Right cardiac atrium (tissue), 5 donors: ENCODE measurements at regions not wholly inside any gene's neighbourhood (a gene's known extent, or its start where the extent isn't known, plus 50 kb on each side); places are given as distances from the start of the nearest gene placed in this dataset.
"Not testable (repeated sequence)": the region's sequence is repeated elsewhere in the genome, so short reads cannot be mapped to it uniquely, and the experiment has no call there.

Experiments used
- ATAC-seq, 2 donors: fragments of 200-7000 bp; cut with Tn5 transposase; one replicate each; pipeline versions ENCODE4 v1.8.0 to v1.9.1; 2020; ENCODE audit warnings: moderate library complexity in 2 of 2, mild to moderate bottlenecking in 1 of 2
- DNase-seq, 3 donors: peaks; one replicate each; pipeline ENCODE4 v3.0.0-alpha.2; 2020
- H3K27ac ChIP-seq: one replicate; pipeline ENCODE4 v1.5.1; 2013; ENCODE audit warnings: mild to moderate bottlenecking, low read length, control low read depth, moderate library complexity
- H3K27me3 ChIP-seq: one replicate; pipeline ENCODE4 v1.6.1; 2013; ENCODE audit not compliant: control insufficient read depth, insufficient read depth
- H3K4me1 ChIP-seq: one replicate; pipeline ENCODE4 v1.6.1; 2013; ENCODE audit warnings: low read length; ENCODE audit not compliant: control insufficient read depth, insufficient read depth
- H3K4me3 ChIP-seq: one replicate; pipeline ENCODE4 v1.5.1; 2013; ENCODE audit warnings: low read length, control low read depth
- H3K9me3 ChIP-seq: one replicate; pipeline ENCODE4 v1.6.1; 2013; ENCODE audit warnings: low read length; ENCODE audit not compliant: control insufficient read depth
- WGBS: extraction: QIAGEN DNeasy Blood & Tissue Kit; methylation state at CpG from one replicate; pipeline ENCODE4 v1.1.7; 2013; 5-methylcytosine and 5-hydroxymethylcytosine counted together
- intact Hi-C, 4 donors: fragments of 100-400 bp; cut with DNase I; formaldehyde crosslinking; loops; one replicate each; pipeline versions ENCODE4 v1.11.0 to v1.14.0; 2022 to 2023
- donor health status: healthy with polysubstance abuse.
- donor health status: DM: no; HTN: yes; CAD: no.
- donor health status: DM: no; HTN: no; CAD: no.
- donor health status: DM: no; HTN: yes; CAD: no; lungs with severe emphysema.
- donor health status: DM: yes; HTN: yes; CAD: no.

DNA sequence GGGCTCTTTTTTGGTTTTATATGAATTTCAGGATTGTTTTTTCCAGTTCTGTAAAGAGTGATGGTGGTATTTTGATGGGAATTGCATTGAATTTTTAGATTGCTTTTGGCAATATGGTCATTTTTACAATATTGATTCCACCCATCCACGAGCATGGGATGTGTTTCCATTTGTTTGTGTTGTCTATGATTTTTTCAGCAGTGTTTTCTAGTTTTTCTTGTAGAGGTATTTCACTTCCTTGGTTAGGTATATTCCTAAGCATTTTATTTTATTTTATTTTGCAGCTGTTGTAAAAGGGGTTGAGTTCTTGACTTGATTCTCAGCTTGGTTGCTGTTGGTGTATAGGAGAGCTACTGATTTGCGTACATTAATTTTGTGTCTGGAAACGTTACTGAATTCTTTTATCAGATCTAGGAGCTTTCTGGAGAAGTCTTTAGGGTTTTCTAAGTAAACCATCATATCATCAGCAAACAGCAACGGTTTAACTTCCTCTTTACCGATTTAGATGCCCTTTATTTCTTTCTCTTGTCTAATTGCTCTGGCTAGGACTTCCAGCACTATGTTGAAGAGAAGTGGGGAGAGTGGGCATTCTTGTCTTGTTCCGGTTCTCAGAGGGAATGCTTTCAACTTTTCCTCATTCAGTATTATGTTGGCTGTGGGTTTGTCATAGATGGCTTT is 69.4 kb upstream of the GNG12 start:
- H3K9me3 ChIP-seq, DNase-seq, intact Hi-C loops, ATAC-seq, H3K27ac ChIP-seq, H3K27me3 ChIP-seq, H3K4me3 ChIP-seq, H3K4me1 ChIP-seq: not testable (repeated sequence)
- 77% methylated on average over 6 of the region's 6 CpGs for WGBS

DNA sequence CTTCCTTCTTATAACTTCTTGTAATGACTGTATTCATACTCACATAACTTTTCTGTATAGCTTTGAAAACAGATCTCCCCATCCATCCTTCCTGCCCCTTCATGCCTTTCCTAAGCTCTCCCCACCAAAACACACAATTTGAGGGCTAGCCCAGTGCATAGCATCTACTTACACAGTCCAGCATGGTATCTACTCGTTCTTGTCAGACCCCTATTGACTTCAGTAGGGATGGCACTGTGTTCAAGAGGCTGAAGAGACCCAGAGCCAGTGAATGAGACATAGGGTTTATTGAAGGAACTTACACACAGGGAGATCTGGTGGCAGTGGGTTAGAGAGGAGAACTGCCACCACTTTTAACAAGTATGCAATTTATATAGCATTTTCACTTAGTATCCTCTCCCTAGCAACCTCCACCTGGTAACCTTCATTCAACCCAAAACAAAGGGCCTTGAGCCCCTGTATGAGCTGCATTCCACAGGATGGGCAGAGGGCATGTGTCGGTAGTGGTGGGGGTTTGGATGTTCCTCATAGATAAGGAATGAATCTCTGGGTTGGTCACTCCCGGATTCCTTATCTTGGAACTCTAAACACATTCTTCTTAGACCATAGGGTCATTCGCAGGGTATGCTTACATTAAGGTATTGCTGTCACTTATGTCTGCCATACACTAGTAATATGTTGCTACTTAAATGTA is 64.9 kb upstream of the GNG12 start:
- Histone ChIP-seq H3K27me3 (no peaks in the 10 kb centered on the region), H3K27ac (no peak overlapping the region), H3K4me3 (no peak overlapping the region), H3K9me3 (peaks cover 2% of the 10 kb centered on the region), H3K4me1 (no peaks in the 10 kb centered on the region)
- intact Hi-C loops, result no loop called here
- ATAC-seq (no peak), DNase-seq (no peak)
- 62% methylated on average over 4 of the region's 4 CpGs for WGBS

GRCh38 chr1:67897270-67897949 is 64.1 kb upstream of the GNG12 start:
- Histone ChIP-seq H3K27ac (no peak overlapping the region), H3K4me1 (no peaks in the 10 kb centered on the region), H3K9me3 (peaks cover 2% of the 10 kb centered on the region), H3K27me3 (no peaks in the 10 kb centered on the region), H3K4me3 (no peak overlapping the region)
- intact Hi-C loops, result no loop called here
- no peak for DNase-seq
- ATAC-seq, result no peak
- WGBS, result 35% methylated on average over 9 of the region's 9 CpGs

- H3K27ac ChIP-seq, result no peak overlapping the region
- ATAC-seq (no peak), DNase-seq (no peak)
- H3K27me3 ChIP-seq, result no peaks in the 10 kb centered on the region
- peaks cover 2% of the 10 kb centered on the region for H3K9me3 ChIP-seq
- intact Hi-C loops, result no loop called here
- no peak overlapping the region for H3K4me3 ChIP-seq
- no peaks in the 10 kb centered on the region for H3K4me1 ChIP-seq
- 72% methylated on average over 6 of the region's 6 CpGs for WGBS
Observed at GRCh38 chr1:67896826-67897225, 63.6 kb upstream of the GNG12 start.

- no peak overlapping the region for H3K27ac ChIP-seq
- H3K9me3 ChIP-seq, result peaks cover 2% of the 10 kb centered on the region
- H3K4me1 ChIP-seq, result no peaks in the 10 kb centered on the region
- 88% methylated on average over 4 of the region's 4 CpGs for WGBS
- intact Hi-C loops, result no loop called here
- ATAC-seq, result no peak
- DNase-seq, result no peak
- H3K27me3 ChIP-seq, result no peaks in the 10 kb centered on the region
- H3K4me3 ChIP-seq, result no peak overlapping the region
Observed at GRCh38 chr1:67894981-67895735, 61.9 kb upstream of the GNG12 start.

GRCh38 chr1:67893126-67893495 is 59.8 kb upstream of the GNG12 start:
- ATAC-seq, result no peak
- WGBS, result 82% methylated on average over 3 of the region's 3 CpGs
- no peaks in the 10 kb centered on the region for H3K27me3 ChIP-seq
- no peak overlapping the region for H3K4me3 ChIP-seq
- no peak for DNase-seq
- H3K27ac ChIP-seq, result no peak overlapping the region
- peaks cover 2% of the 10 kb centered on the region for H3K9me3 ChIP-seq
- no peaks in the 10 kb centered on the region for H3K4me1 ChIP-seq
- intact Hi-C loops, result no loop called here

GRCh38 chr1:67892476-67893125 is 59.3 kb upstream of the GNG12 start:
- DNase-seq (no peak), ATAC-seq (no peak)
- Histone ChIP-seq H3K4me3 (no peak overlapping the region), H3K27ac (no peak overlapping the region), H3K27me3 (no peaks in the 10 kb centered on the region), H3K9me3 (no peaks in the 10 kb centered on the region), H3K4me1 (no peaks in the 10 kb centered on the region)
- WGBS, result 61% methylated on average over 3 of the region's 3 CpGs
- intact Hi-C loops, result no loop called here

GRCh38 chr1:67890857-67891256 is 57.6 kb upstream of the GNG12 start:
- Histone ChIP-seq H3K4me3 (no peak overlapping the region), H3K9me3 (no peaks in the 10 kb centered on the region), H3K4me1 (no peaks in the 10 kb centered on the region), H3K27me3 (no peaks in the 10 kb centered on the region), H3K27ac (no peak overlapping the region)
- intact Hi-C loops, result no loop called here
- DNase-seq, result no peak
- WGBS, result 93% methylated on average over 1 of the region's 1 CpG
- no peak for ATAC-seq

- intact Hi-C loops, result no loop called here
- no peaks in the 10 kb centered on the region for H3K4me1 ChIP-seq
- no peaks in the 10 kb centered on the region for H3K27me3 ChIP-seq
- H3K9me3 ChIP-seq, result no peaks in the 10 kb centered on the region
- no peak overlapping the region for H3K27ac ChIP-seq
- DNase-seq (no peak), ATAC-seq (peak in 1 of 2 donors; percentile 76)
- no peak overlapping the region for H3K4me3 ChIP-seq
Observed at GRCh38 chr1:67889953-67890567, 56.8 kb upstream of the GNG12 start.

GRCh38 chr1:67889466-67889865 is 56.2 kb upstream of the GNG12 start:
- WGBS, result 97% methylated on average over 1 of the region's 1 CpG
- ATAC-seq, result no peak
- Histone ChIP-seq H3K4me3 (no peak overlapping the region), H3K27me3 (no peaks in the 10 kb centered on the region), H3K9me3 (no peaks in the 10 kb centered on the region), H3K27ac (no peak overlapping the region), H3K4me1 (no peaks in the 10 kb centered on the region)
- intact Hi-C loops, result no loop called here
- DNase-seq, result no peak
